DMS53 (cell line): ENCODE measurements at regions not wholly inside any gene's neighbourhood (a gene's known extent, or its start where the extent isn't known, plus 50 kb on each side); places are given as distances from the start of the nearest gene placed in this dataset.
A peak's percentile ranks its signal among the peaks of the same experiment; 100 is the strongest.
"Not testable (repeated sequence)": the region's sequence is repeated elsewhere in the genome, so short reads cannot be mapped to it uniquely, and the experiment has no call there.

Experiments used
- DNase-seq: peaks from one replicate; lab custom pipeline; 2025; lab: John Stamatoyannopoulos, UW

- DNase-seq, result no peak
These were observed 81.0 kb upstream of the RBPJ start for GRCh38 chr4:26239801-26240200.

GRCh38 chr4:26241179-26241578 is 79.6 kb upstream of the RBPJ start:
- DNase-seq, result no peak

DNA sequence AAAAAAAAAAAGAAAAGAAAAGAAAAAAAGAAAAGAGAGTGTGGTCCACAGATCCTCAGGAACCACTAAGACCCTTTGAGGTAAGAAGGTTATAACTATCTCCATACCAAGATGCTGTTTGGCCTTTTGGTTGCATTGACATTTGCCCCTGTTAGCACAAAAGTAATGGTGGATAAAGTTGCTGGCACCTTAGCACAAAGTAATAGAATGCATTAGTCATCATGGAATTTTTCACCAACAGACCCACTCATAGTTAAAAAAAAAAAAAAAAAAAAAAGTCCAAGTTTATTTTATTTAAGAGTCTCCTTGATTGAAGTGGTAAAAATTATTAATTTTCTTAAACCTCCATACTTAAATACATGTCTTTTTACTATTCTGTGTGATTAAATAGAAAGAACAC is 78.4 kb upstream of the RBPJ start:
- no peak for DNase-seq

DNA sequence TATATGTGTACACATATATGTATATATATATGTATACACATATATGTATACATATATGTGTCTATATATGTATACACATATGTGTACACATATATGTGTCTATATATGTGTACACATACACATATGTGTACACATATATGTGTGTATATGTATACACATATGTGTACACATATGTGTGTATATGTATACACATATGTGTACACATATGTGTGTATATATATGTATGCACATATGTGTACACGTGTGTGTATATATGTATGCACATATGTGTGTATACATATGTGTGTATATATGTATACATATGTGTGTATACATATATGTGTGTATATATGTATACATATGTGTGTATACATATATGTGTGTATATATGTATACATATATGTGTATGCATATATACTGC is 76.7 kb upstream of the RBPJ start:
- DNase-seq, result peak; percentile 16

GRCh38 chr4:26248647-26249046 is 72.2 kb upstream of the RBPJ start:
- peak; percentile 54 for DNase-seq

GRCh38 chr4:26252349-26253025 is 68.3 kb upstream of the RBPJ start:
- DNase-seq, result no peak

DNA sequence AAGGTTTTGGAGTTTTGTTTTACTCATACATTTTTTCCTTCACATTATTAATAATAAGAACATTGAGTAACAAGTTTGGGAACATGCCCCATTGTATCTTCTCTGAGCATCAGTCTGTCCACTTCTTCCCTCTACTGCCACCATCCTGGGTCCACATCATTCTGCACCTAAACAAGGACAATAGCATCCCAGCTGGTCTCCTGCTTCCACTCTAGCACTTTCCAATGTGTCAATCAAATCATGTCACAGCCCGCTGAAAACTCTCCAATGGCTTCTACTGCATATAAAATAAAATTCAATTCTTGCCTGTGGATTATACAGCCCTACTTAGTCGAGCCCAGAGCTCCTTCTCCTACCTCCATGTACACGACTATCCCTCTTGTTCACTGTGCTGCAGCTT is 66.8 kb upstream of the RBPJ start:
- DNase-seq, result peak; percentile 18

DNA sequence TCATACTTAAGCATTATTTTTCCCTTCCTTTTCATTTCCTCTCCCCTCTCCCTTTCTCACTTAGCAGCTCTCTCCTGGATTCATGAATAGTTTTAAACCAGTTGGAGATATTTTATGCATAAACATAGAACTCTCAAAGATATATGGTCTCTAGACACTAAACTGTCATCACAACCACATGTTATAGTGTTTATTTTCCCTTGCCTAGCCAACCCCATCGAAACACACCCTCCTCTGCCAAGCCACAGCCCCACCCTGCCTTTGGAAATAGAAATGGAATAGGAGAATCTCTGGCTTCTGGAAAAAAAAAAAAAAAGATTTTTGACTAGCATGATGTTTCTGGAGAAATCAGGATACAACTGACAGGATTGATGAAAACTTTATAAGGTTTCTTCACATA is 64.8 kb upstream of the RBPJ start:
- no peak for DNase-seq

- not testable (repeated sequence) for DNase-seq
These were observed 63.4 kb upstream of the RBPJ start for GRCh38 chr4:26257444-26257843.

DNA sequence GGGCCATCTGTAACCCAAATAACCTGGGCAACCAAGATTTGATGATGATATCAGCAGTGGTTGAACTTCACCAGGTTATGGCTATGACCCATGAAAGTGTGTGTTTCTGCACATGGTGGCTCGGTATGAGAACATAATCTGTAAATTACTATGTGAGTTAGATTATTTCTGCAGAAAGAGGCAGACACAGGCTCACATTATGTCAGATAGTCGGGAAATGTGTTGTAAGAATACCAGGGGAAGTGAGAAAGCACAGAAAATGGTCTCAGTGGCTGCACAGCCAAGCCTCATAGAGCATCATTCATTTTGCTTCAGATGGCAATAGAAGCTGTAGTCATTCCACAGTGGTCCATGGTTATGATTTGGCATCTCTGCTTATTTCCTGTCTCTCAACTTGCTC is 63.0 kb upstream of the RBPJ start:
- DNase-seq, result no peak

GRCh38 chr4:26260571-26260970 is 60.2 kb upstream of the RBPJ start:
- DNase-seq, result no peak

DNA sequence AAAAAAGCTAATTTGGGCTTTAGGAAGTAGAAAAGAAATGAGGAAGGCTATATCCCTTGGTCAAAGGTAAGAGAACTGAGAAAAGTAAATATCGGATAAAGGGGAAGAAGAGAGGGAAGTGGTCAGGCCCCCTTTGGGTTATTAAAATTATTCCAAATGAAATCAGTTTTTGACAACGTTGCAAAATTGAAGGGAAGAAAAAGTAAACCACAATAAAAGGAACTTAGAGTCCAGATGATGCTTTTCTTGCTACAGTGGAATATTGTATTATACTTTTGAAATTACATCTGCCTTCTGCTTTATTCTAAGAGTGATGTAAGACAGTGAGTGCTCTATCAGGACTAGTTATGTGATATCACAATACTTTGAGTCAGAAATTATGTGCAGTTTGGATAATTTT is 59.4 kb upstream of the RBPJ start:
- DNase-seq, result no peak

DNA sequence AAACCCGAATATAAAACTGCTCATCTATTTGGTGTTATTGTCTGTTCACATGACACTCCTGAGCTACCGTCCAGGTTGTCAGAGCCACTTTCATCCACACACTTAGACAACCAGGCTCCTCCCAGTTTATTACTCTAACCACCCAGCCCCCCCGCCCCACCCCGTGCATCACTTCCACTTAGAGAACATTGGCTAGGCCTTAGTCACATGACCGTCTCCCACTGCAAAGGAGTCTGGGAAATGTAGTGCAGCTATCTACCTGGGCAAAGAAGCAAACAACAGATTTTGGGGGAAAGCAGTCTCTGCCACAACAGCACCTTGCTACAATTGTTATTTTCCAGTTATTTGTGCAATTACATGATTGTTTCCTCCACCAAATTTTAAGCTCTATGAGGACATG is 57.6 kb upstream of the RBPJ start:
- DNase-seq, result peak; percentile 48

DNA sequence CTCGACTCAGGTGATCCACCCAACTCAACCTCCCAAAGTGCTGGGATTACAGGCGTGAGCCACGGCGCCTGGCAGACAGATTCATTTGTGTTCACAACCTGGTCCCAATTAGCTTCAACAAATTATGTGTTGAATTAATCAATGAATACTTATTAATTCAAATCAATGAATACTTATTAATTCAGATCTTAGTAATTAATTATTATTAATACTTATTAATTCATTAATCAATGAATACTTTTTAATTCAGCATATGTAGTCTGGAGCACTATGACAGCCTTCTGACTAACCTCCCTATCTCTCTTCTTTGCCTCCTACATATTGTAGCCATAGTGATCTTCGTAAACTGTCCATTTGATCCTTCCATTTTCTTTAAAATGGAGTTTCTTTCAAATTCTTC is 56.7 kb upstream of the RBPJ start:
- no peak for DNase-seq

- no peak for DNase-seq
These were observed 53.7 kb upstream of the RBPJ start for GRCh38 chr4:26267087-26267486.

DNA sequence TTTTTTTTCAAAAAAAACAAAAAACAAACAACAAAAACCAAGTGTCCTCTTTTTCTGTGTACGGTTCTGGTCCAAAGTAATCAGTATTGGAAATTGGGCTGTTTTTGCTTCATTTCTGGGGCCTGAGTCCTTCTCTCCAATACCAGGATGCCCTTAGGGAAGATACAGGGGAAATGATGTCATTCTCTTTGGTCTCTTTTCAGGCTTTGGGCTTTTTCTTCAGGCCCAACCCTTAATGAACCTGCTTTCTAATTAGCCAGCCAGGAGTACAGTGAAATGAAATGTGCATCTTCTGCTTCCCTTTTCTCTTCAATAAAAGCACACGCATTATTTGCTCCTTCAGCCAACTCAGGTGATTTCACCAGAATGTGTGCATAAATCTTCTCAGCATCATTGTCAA is 52.6 kb upstream of the RBPJ start:
- no peak for DNase-seq

DNA sequence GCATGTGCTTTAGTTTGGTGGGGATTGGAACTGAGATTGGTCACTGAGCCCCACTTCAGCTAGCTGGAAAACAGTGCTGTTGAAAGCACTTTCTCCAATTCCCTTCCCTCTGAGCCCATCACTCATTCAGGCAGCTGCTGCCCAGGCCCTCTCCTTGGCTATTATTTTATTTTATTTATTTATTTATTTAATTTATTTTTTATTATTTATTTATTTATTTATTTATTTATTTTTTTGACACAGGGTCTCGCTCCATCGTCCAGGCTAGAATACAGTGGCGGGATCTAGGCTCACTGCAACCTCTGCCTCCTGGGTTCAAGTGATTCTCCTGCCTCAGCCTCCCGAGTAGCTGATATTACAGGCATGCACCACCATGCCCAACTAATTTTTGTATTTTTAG is 51.8 kb upstream of the RBPJ start:
- no peak for DNase-seq
